Activated CD4-positive, alpha-beta T cell treated with anti-CD3 and anti-CD28 coated beads, Interleukin-2, amount 10 ng/mL, durations not matched to agents 7 days and 5 days (primary cell): ENCODE measurements at regions not wholly inside any gene's neighbourhood (a gene's known extent, or its start where the extent isn't known, plus 50 kb on each side); places are given as distances from the start of the nearest gene placed in this dataset.

Source experiments
- CTCF ChIA-PET: fragments of 350-600 bp; sonication (Branson Sonifier 250); formaldehyde crosslinking; loops from one replicate; lab custom pipeline; 2021; ENCODE audit warnings: antibody characterized with exemption; lab: Charles Lee
- POLR2A ChIA-PET: fragments of 350-600 bp; sonication (Branson Sonifier 250); formaldehyde crosslinking; loops from one replicate; lab custom pipeline; 2021; ENCODE audit warnings: antibody characterized with exemption; lab: Charles Lee
- DNase-seq: peaks from one replicate; pipeline ENCODE4 v3.0.0-alpha.2; 2020
- H3K27ac Mint-ChIP-seq: one replicate; pipeline ENCODE4 v1.8.0; 2021; ENCODE audit warnings: mild to moderate bottlenecking, moderate library complexity, mixed read lengths
- H3K27me3 Mint-ChIP-seq: one replicate; pipeline ENCODE4 v1.8.0; 2021; ENCODE audit warnings: mixed read lengths
- H3K36me3 Mint-ChIP-seq: one replicate; pipeline ENCODE4 v1.8.0; 2021; ENCODE audit warnings: low read depth, mixed read lengths
- H3K4me1 Mint-ChIP-seq: one replicate; pipeline ENCODE4 v1.8.0; 2021; ENCODE audit warnings: mixed read lengths
- H3K4me3 Mint-ChIP-seq: one replicate; pipeline ENCODE4 v1.8.0; 2021; ENCODE audit warnings: mild to moderate bottlenecking, moderate library complexity, mixed read lengths
- H3K9me3 Mint-ChIP-seq: one replicate; pipeline ENCODE4 v1.8.0; 2021; ENCODE audit warnings: mixed read lengths

DNA sequence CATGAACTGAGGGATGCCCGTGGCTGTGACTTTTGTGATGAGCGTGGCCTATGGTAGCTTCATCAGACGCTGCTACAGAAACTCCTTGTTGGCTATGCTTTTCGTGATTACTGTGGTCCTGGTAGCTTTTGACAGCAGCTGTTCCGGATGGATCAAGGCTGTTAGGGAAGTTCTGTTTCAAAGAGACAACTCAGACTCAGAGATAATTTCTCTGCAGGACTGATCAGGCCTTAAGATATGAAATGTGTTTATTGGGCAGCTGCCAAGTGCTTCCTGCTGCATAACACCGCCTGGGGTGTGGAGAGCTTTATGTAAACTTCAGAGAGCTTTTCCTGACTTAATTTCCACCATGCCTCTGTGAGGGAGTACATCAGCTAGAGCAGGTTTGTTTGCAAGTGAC lies 243.8 kb downstream of the TSN start:
- H3K27ac Mint-ChIP-seq, result no peak overlapping the region
- H3K27me3 Mint-ChIP-seq, result peaks cover 2% of the 10 kb centered on the region
- CTCF ChIA-PET, result no interaction called here
- H3K4me1 Mint-ChIP-seq, result no peaks in the 10 kb centered on the region
- H3K4me3 Mint-ChIP-seq, result no peak overlapping the region
- H3K9me3 Mint-ChIP-seq, result no peaks in the 10 kb centered on the region
- DNase-seq, result no peak
- POLR2A ChIA-PET, result no interaction called here
- H3K36me3 Mint-ChIP-seq, result no peaks in the 10 kb centered on the region

- ChIA-PET CTCF (no interaction called here), POLR2A (no interaction called here)
- Mint-ChIP-seq H3K9me3 (no peaks in the 10 kb centered on the region), H3K27ac (no peak overlapping the region), H3K4me1 (no peaks in the 10 kb centered on the region), H3K36me3 (no peaks in the 10 kb centered on the region), H3K27me3 (no peaks in the 10 kb centered on the region), H3K4me3 (no peak overlapping the region)
- DNase-seq, result no peak
Measured at GRCh38 chr2:122000556-122001340, 245.3 kb downstream of the TSN start.

DNA sequence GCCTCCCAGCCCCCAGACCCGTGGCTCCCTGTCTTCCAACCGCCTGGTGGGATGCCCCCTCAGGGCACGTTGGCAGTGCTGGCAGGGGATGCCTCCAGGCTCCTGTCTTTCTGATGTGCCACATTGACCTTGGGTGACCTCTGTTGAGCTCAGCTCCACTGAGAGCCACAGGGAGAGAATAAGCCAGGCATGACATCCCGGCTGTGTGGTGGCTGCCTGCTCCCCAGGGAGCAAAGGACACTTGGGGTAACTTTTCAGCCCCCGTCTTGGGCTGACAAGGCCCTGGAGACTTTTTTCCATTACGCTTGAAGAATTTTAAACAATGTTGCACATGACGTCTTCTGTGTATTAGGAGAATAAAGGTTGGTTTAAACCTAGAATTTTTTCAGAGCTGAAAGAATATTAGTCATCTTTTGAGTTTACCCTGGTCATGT lies 246.0 kb downstream of the TSN start:
- no peak for DNase-seq
- ChIA-PET CTCF (no interaction called here), POLR2A (no interaction called here)
- Mint-ChIP-seq H3K27me3 (no peaks in the 10 kb centered on the region), H3K36me3 (no peaks in the 10 kb centered on the region), H3K4me3 (no peak overlapping the region), H3K9me3 (no peaks in the 10 kb centered on the region), H3K4me1 (no peaks in the 10 kb centered on the region), H3K27ac (no peak overlapping the region)

- DNase-seq, result no peak
- Mint-ChIP-seq H3K9me3 (no peaks in the 10 kb centered on the region), H3K4me3 (no peak overlapping the region), H3K36me3 (no peaks in the 10 kb centered on the region), H3K27ac (no peak overlapping the region), H3K4me1 (no peaks in the 10 kb centered on the region), H3K27me3 (no peaks in the 10 kb centered on the region)
- POLR2A ChIA-PET, result no interaction called here
- CTCF ChIA-PET, result no interaction called here
Measured at GRCh38 chr2:122003196-122003940, 247.9 kb downstream of the TSN start.

GRCh38 chr2:122007126-122007525 lies 251.7 kb downstream of the TSN start:
- ChIA-PET CTCF (no interaction called here), POLR2A (no interaction called here)
- no peak overlapping the region for H3K4me3 Mint-ChIP-seq
- DNase-seq, result no peak
- H3K36me3 Mint-ChIP-seq, result no peaks in the 10 kb centered on the region
- H3K9me3 Mint-ChIP-seq, result no peaks in the 10 kb centered on the region
- no peaks in the 10 kb centered on the region for H3K27me3 Mint-ChIP-seq
- H3K4me1 Mint-ChIP-seq, result no peaks in the 10 kb centered on the region
- no peak overlapping the region for H3K27ac Mint-ChIP-seq

GRCh38 chr2:122007577-122007976 lies 252.1 kb downstream of the TSN start:
- Mint-ChIP-seq H3K27ac (no peak overlapping the region), H3K4me3 (no peak overlapping the region), H3K4me1 (no peaks in the 10 kb centered on the region), H3K9me3 (no peaks in the 10 kb centered on the region), H3K36me3 (no peaks in the 10 kb centered on the region), H3K27me3 (no peaks in the 10 kb centered on the region)
- no peak for DNase-seq
- ChIA-PET POLR2A (no interaction called here), CTCF (no interaction called here)

DNA sequence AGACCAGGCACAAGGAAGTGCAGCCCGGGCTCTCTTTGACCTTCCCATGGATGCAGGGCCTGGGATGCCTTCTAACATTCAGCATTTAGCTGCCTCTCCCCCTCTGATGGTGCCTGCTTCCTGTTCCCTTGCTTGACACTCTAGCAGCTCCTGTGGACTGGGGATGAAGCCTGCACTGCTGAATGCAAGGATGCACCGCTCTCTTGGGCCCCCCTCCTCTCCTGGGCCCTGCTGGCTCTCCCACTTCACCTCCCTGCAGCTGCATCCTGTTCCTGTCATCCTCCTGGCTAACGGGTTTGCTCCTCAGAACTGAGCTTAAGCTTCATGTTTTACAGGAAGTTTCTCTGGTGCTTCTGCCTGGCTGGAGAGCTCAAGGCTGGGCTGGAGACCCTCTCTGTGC lies 254.1 kb downstream of the TSN start:
- Mint-ChIP-seq H3K4me1 (no peaks in the 10 kb centered on the region), H3K27ac (no peak overlapping the region), H3K9me3 (no peaks in the 10 kb centered on the region), H3K27me3 (no peaks in the 10 kb centered on the region), H3K36me3 (no peaks in the 10 kb centered on the region), H3K4me3 (no peak overlapping the region)
- ChIA-PET CTCF (interaction anchor here (1.0 kb wide), 1 partner anchor 12 kb away, joined by 3 read pairs; no protein-coding TSS in a partner anchor), POLR2A (no interaction called here)
- no peak for DNase-seq

DNA sequence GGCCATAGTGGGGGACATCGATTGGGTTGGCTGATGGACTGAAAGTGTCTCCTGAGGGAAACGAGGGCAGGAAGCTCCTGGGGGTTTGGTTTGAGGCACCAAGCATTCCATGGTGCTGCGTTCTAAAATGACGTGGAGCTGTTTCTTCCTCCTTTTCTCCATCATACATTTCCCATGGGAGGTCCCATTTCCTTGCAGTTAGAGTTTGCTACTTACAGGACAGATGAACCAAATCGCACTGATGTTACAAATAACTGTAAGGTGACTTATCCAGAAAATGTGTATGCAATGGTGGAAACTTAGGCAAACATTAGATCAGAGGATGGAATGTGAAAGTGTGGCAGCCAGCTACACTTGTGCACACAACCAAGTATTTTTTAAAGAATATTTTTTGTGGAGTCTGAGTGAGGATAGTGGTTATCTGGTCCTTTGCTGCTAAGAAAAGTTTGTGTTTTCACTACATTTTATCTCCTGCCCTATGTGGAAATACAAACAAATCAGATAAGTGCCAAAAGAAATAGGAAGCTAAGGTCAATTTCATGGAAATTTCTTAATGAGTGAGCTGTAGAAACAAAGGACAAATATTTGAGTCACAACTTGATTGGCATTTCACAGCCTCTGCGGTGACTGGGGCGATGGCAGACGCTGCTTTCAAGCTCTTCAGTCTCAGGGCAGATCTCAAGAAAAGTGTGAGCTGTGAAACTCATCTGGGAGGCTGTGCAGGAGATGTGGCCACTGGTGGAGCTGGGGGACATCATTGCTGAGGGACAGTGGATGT lies 256.2 kb downstream of the TSN start:
- no peak for DNase-seq

DNA sequence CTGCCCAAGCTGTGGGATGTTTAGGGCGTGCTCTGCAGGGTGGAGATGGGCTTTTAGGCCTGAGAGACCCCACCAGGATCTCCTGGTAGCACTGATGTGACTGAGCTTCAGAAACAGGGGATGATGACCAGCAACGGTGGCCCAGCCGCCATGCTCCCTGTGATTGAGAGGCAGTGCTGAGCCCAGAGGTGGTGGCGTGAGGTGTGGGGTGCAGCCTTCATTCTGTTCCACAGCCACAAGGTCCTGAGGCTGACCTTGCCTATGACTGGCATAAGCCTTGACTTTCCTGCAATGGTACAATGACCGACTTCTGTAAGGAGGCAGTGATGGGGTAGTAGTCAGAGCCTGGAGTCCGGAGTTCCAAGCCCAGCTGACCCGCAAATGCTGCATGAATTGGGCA lies 263.3 kb downstream of the TSN start:
- Mint-ChIP-seq H3K36me3 (no peaks in the 10 kb centered on the region), H3K27ac (no peak overlapping the region), H3K27me3 (peaks cover 4% of the 10 kb centered on the region), H3K9me3 (no peaks in the 10 kb centered on the region), H3K4me3 (no peak overlapping the region), H3K4me1 (no peaks in the 10 kb centered on the region)
- DNase-seq, result no peak
- CTCF ChIA-PET, result no interaction called here
- POLR2A ChIA-PET, result no interaction called here

More for the DNA sequence above, 256.2 kb downstream of the TSN start:
- Mint-ChIP-seq H3K4me1 (no peaks in the 10 kb centered on the region), H3K9me3 (no peaks in the 10 kb centered on the region), H3K4me3 (no peak overlapping the region), H3K27me3 (no peaks in the 10 kb centered on the region), H3K27ac (no peak overlapping the region), H3K36me3 (no peaks in the 10 kb centered on the region)
- ChIA-PET POLR2A (no interaction called here), CTCF (no interaction called here)

DNA sequence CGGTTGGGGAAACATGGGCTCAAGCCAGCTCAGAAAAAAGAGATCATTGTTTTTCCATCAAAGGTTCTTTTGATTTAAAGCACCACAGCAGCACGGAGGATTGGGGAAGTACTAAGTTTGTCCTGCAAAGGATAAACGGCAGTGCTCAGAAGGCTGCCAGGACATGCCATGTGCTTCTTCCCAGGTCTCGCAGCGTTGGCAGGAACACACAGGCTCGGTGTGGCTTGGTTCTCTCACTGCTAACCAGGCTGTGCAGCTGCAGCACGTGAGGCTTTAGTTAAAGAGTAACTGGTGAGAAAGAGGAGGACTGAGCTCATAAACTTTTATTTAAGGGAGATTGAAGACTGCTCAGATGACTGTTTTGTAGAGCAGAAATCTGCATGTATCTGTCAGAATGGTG lies 264.3 kb downstream of the TSN start:
- POLR2A ChIA-PET, result no interaction called here
- Mint-ChIP-seq H3K36me3 (no peaks in the 10 kb centered on the region), H3K27ac (no peak overlapping the region), H3K9me3 (no peaks in the 10 kb centered on the region), H3K27me3 (peaks cover 4% of the 10 kb centered on the region), H3K4me1 (no peaks in the 10 kb centered on the region), H3K4me3 (no peak overlapping the region)
- no peak for DNase-seq
- CTCF ChIA-PET, result no interaction called here

DNA sequence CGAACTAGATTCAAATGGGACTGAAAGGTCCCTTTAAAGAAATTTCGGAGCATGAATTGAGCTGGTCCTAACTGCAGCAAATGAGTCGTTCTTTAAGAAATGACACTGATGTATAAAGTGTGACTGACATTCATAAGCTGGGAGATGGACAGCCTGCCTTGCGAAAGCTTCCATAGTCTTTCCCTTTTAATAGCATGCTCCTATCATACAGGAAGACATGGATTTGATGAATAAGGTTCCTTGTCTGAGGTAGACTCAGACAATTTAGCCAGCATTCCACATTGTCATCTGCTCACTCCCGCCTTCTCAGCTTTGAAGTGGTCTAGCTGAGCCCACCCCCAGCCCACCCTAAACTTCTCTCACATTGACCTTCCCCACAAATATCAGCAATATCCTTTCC lies 264.9 kb downstream of the TSN start:
- no peak for DNase-seq
- CTCF ChIA-PET, result no interaction called here
- Mint-ChIP-seq H3K27ac (no peak overlapping the region), H3K9me3 (no peaks in the 10 kb centered on the region), H3K4me3 (no peak overlapping the region), H3K27me3 (peaks cover 4% of the 10 kb centered on the region), H3K4me1 (no peaks in the 10 kb centered on the region), H3K36me3 (no peaks in the 10 kb centered on the region)
- POLR2A ChIA-PET, result no interaction called here

GRCh38 chr2:122021941-122022340 lies 266.5 kb downstream of the TSN start:
- H3K9me3 Mint-ChIP-seq, result no peaks in the 10 kb centered on the region
- no peak for DNase-seq
- no peak overlapping the region for H3K27ac Mint-ChIP-seq

DNA sequence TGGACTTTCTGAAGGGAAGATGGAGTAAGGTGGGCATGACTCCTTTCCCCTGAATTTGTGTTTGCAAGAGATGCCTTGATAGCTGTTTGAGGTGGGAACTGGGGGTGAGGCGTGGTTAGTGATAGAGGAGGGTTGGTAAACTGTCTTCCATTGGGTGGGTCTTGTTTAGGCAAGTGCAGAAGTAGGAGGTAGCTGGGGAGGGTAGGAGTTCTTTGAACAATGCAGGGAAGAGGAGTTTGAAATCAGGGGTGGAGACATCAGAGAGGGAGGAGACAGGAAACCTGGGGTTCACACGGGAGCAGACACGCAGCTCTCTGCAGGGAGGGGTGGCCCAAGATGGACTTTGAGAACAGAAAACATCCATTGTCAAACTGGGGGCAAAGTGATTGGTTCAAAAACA lies 267.1 kb downstream of the TSN start:
- Mint-ChIP-seq H3K27me3 (peaks cover 4% of the 10 kb centered on the region), H3K4me3 (no peak overlapping the region), H3K27ac (no peak overlapping the region), H3K9me3 (no peaks in the 10 kb centered on the region), H3K4me1 (no peaks in the 10 kb centered on the region), H3K36me3 (no peaks in the 10 kb centered on the region)
- DNase-seq, result no peak
- ChIA-PET CTCF (interaction anchor here (0.6 to 1.3 kb wide), 2 partner anchors 13 to 757 kb away, joined by 3 to 5 read pairs; no protein-coding TSS in a partner anchor), POLR2A (no interaction called here)

More at GRCh38 chr2:122021941-122022340, 266.5 kb downstream of the TSN start:
- ChIA-PET POLR2A (no interaction called here), CTCF (interaction anchor here (0.6 to 1.3 kb wide), 2 partner anchors 12 to 756 kb away, joined by 3 to 5 read pairs; no protein-coding TSS in a partner anchor)
- Mint-ChIP-seq H3K27me3 (peaks cover 4% of the 10 kb centered on the region), H3K4me3 (no peak overlapping the region), H3K4me1 (no peaks in the 10 kb centered on the region), H3K36me3 (no peaks in the 10 kb centered on the region)
